GM12878 (cell line): ENCODE measurements at regions not wholly inside any gene's neighbourhood (a gene's known extent, or its start where the extent isn't known, plus 50 kb on each side); places are given as distances from the start of the nearest gene placed in this dataset.

Experiments
- ATAC-seq: fragments of 200-7000 bp; cut with Tn5 transposase; 3 replicates; pipeline ENCODE4 v1.9.1; 2020; ENCODE audit warnings: mild to moderate bottlenecking, moderate library complexity
- BruUV-seq: library from RNA; stranded (reverse); fragments of 400-500 nt; replicated peaks from 2 replicates; lab custom pipeline; 2021; lab: Mats Ljungman, UMichigan
- CTCF ChIA-PET: fragments of 300-600 bp; sonication (Branson Sonifier 250); formaldehyde crosslinking; extraction: SDS; loops from one replicate; lab custom pipeline; 2021; ENCODE audit warnings: inconsistent platforms; lab: Yijun Ruan, JAX
- POLR2A ChIA-PET: fragments of 350-600 bp; formaldehyde crosslinking; extraction: SDS; loops from one replicate; lab custom pipeline; 2021; ENCODE audit warnings: inconsistent platforms; lab: Charles Lee
- RAD21 ChIA-PET: fragments of 300-600 bp; sonication (Branson Sonifier 250); formaldehyde crosslinking; loops from one replicate; lab custom pipeline; 2023; ENCODE audit warnings: antibody characterized with exemption; ENCODE audit not compliant: unreplicated experiment; lab: Charles Lee
- SMC1A ChIA-PET: fragments of 300-600 bp; sonication (Branson Sonifier 250); formaldehyde crosslinking; loops from one replicate; lab custom pipeline; 2023; ENCODE audit not compliant: unreplicated experiment, uncharacterized antibody; lab: Charles Lee
- DNase-seq: peaks from one replicate; pipeline ENCODE4 v3.0.0-alpha.2; 2011; ENCODE audit warnings: low read depth, low spot score
- FAIRE-seq: peaks from 3 replicates; lab custom pipeline; 2011; peaks lifted over from hg19 to GRCh38; lab: Jason Lieb, UNC
- H2AFZ ChIP-seq: 2 replicates; pipeline ENCODE4 v1.6.0; 2011; ENCODE audit warnings: low read depth, low read length, control low read depth; ENCODE audit not compliant: control insufficient read depth
- H3K27ac ChIP-seq: 2 replicates; pipeline ENCODE4 v1.5.1; 2011; ENCODE audit warnings: control low read depth; ENCODE audit not compliant: control insufficient read depth, insufficient read depth
- H3K27me3 ChIP-seq, 2 experiments: replicated peaks in 1 of 2; 2 replicates each; pipeline versions ENCODE4 v1.6.0 to v1.6.1; 2011; ENCODE audit warnings: low read length in 1 of 2; ENCODE audit not compliant: control insufficient read depth in 2 of 2, insufficient read depth in 2 of 2
- H3K36me3 ChIP-seq, 2 experiments: 2 replicates each; pipeline ENCODE4 v1.5.1; 2011; ENCODE audit warnings: low read length in 1 of 2; ENCODE audit not compliant: control insufficient read depth in 2 of 2, insufficient read depth in 2 of 2
- H3K4me1 ChIP-seq: 2 replicates; pipeline ENCODE4 v1.6.1; 2011; ENCODE audit warnings: mild to moderate bottlenecking, low read length, moderate library complexity, mixed read lengths; ENCODE audit not compliant: control insufficient read depth, insufficient read depth
- H3K4me2 ChIP-seq: 2 replicates; pipeline ENCODE4 v1.6.0; 2011; ENCODE audit warnings: control low read depth; ENCODE audit not compliant: control insufficient read depth, insufficient read depth
- H3K4me3 ChIP-seq: fragments of 200-600 bp; sonication (generic); 2 replicates; pipeline ENCODE4 v1.5.1; 2016
- H3K79me2 ChIP-seq: 2 replicates; pipeline ENCODE4 v1.6.0; 2011; ENCODE audit warnings: low read length; ENCODE audit not compliant: control insufficient read depth, insufficient read depth
- H3K9ac ChIP-seq: 2 replicates; pipeline ENCODE4 v1.8.0; 2011; ENCODE audit warnings: low read length, control low read depth, mixed read lengths; ENCODE audit not compliant: control insufficient read depth, insufficient read depth
- H3K9me3 ChIP-seq: replicated peaks from 3 replicates; pipeline ENCODE4 v1.5.1; 2011; ENCODE audit warnings: mild to moderate bottlenecking, low read length; ENCODE audit not compliant: control insufficient read depth, insufficient read depth
- H4K20me1 ChIP-seq: 2 replicates; pipeline ENCODE4 v1.6.0; 2011; ENCODE audit not compliant: control insufficient read depth, insufficient read depth
- FOS ChIP-seq: IDR thresholded peaks from 3 replicates; pipeline ENCODE4 v1.6.1; 2011; ENCODE audit warnings: borderline replicate concordance; ENCODE audit not compliant: insufficient read length; ENCODE audit errors: extremely low read depth
- IRF4 ChIP-seq: IDR thresholded peaks from 2 replicates; pipeline ENCODE4 v1.6.1; 2011; ENCODE audit warnings: low read depth, low read length
- KDM1A ChIP-seq: fragments of 200-600 bp; sonication (generic); IDR thresholded peaks from 2 replicates; pipeline ENCODE4 v1.6.1; 2016; ENCODE audit warnings: borderline replicate concordance
- KLF5 ChIP-seq: fragments of 450-650 bp; IDR thresholded peaks from 2 replicates; pipeline ENCODE4 v1.6.1; 2014; ENCODE audit warnings: mild to moderate bottlenecking; ENCODE audit not compliant: partially characterized antibody
- MTA2 ChIP-seq: fragments of 450-650 bp; IDR thresholded peaks from 2 replicates; pipeline ENCODE4 v1.6.1; 2016; ENCODE audit warnings: low read depth, mild to moderate bottlenecking, moderate library complexity
- MTA3 ChIP-seq: IDR thresholded peaks from 2 replicates; pipeline ENCODE4 v1.6.1; 2012; ENCODE audit warnings: low read length, inconsistent platforms, borderline replicate concordance
- ZBED1 ChIP-seq: IDR thresholded peaks from 2 replicates; pipeline ENCODE4 v1.6.1; 2016; ENCODE audit warnings: borderline replicate concordance
- ZNF217 ChIP-seq: fragments of 450-650 bp; IDR thresholded peaks from 2 replicates; pipeline ENCODE4 v1.6.1; 2017; ENCODE audit warnings: antibody characterized with exemption, mild to moderate bottlenecking
- WGBS: methylation state at CpG from one replicate; pipeline ENCODE4 v1.1.6; 2016; ENCODE audit warnings: low lambda C conversion rate; ENCODE audit not compliant: insufficient replicate concordance, insufficient coverage; ENCODE audit errors: missing lambda C conversion rate; 5-methylcytosine and 5-hydroxymethylcytosine counted together
- in situ Hi-C: fragments of 300-500 bp; cut with MboI; formaldehyde crosslinking; loops from 9 replicates; pipeline ENCODE4 v1.14.3; 2018; ENCODE audit warnings: mixed read lengths
- intact Hi-C: fragments of 100-400 bp; cut with micrococcal nuclease; formaldehyde crosslinking; loops from one replicate; pipeline ENCODE4 v1.14.2; 2022; ENCODE audit not compliant: unreplicated experiment
- TF ChIP-seq, protein P1 (sequence below): IDR thresholded peaks from 2 replicates; pipeline ENCODE4 v1.6.1; 2012; ENCODE audit warnings: low read depth, low read length, improper control_type of control experiment
- TF ChIP-seq, protein P2 (sequence below): fragments of 450-650 bp; IDR thresholded peaks from 2 replicates; pipeline ENCODE4 v1.6.1; 2017; ENCODE audit warnings: low read depth, mild to moderate bottlenecking, moderate library complexity
- TF ChIP-seq, protein P3 (sequence below): IDR thresholded peaks from 2 replicates; pipeline ENCODE4 v1.6.1; 2011; ENCODE audit warnings: low read depth, low read length, improper control_type of control experiment, borderline replicate concordance

DNA sequence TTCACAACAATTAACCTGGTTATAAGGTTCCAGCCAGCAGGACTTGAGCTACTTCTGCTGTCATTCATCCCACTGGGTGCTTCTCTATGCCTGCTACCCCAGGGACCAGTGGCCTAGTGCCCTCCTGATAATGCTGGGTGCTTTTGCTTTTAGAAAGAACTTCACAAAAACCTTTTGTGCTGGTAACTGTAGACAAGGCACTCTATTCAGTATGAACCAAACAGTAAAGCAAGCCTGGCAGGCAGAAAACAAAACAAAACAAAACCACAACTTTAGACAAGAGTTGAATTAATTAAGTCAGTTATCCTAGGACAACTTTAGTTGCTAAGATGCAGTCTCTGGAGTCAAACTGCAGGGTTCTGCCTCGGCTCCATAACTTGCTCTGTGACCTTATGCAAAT is 61.9 kb upstream of the ADGRL2 start:
- 0% methylated on average over 1 of the region's 1 CpG for WGBS
- TF ChIP-seq MTA2, result no peak
- TF ChIP-seq, protein P1, sequence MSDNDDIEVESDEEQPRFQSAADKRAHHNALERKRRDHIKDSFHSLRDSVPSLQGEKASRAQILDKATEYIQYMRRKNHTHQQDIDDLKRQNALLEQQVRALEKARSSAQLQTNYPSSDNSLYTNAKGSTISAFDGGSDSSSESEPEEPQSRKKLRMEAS, result no peak
- TF ChIP-seq MTA3, result no peak
- no peak for TF ChIP-seq IRF4
- TF ChIP-seq, protein P2, sequence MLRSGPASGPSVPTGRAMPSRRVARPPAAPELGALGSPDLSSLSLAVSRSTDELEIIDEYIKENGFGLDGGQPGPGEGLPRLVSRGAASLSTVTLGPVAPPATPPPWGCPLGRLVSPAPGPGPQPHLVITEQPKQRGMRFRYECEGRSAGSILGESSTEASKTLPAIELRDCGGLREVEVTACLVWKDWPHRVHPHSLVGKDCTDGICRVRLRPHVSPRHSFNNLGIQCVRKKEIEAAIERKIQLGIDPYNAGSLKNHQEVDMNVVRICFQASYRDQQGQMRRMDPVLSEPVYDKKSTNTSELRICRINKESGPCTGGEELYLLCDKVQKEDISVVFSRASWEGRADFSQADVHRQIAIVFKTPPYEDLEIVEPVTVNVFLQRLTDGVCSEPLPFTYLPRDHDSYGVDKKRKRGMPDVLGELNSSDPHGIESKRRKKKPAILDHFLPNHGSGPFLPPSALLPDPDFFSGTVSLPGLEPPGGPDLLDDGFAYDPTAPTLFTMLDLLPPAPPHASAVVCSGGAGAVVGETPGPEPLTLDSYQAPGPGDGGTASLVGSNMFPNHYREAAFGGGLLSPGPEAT, result no peak
- TF ChIP-seq, protein P3, sequence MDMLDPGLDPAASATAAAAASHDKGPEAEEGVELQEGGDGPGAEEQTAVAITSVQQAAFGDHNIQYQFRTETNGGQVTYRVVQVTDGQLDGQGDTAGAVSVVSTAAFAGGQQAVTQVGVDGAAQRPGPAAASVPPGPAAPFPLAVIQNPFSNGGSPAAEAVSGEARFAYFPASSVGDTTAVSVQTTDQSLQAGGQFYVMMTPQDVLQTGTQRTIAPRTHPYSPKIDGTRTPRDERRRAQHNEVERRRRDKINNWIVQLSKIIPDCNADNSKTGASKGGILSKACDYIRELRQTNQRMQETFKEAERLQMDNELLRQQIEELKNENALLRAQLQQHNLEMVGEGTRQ, result no peak
- no peak for TF ChIP-seq ZNF217
- TF ChIP-seq FOS, result no peak
- TF ChIP-seq KDM1A, result no peak
- TF ChIP-seq ZBED1, result no peak
- no peak for TF ChIP-seq KLF5
- Histone ChIP-seq H3K4me1 (no peaks in the 10 kb centered on the region), H4K20me1 (no peaks in the 10 kb centered on the region), H3K9ac (no peak overlapping the region), H3K36me3 (no peaks in the 10 kb centered on the region), H3K4me3 (no peak overlapping the region), H3K27me3 (no peaks in the 10 kb centered on the region), H3K79me2 (no peaks in the 10 kb centered on the region), H3K9me3 (no peaks in the 10 kb centered on the region), H3K4me2 (no peak overlapping the region), H2AFZ (no peak overlapping the region), H3K27ac (no peak overlapping the region)
- intact Hi-C loops (no loop called here), in situ Hi-C loops (no loop called here)
- FAIRE-seq (no peak), ATAC-seq (peak; percentile 31), DNase-seq (no peak)
- ChIA-PET POLR2A (no interaction called here), RAD21 (no interaction called here), CTCF (no interaction called here), SMC1A (interaction anchor here (0.7 to 1.5 kb wide), 3 partner anchors 23 to 186 kb away, joined by 3 to 4 read pairs (median 3); no protein-coding TSS in a partner anchor)
- BruUV-seq, result no TSS peak
